ENCODE measurements at regions not wholly inside any gene's neighbourhood (a gene's known extent, or its start where the extent isn't known, plus 50 kb on each side); places are given as distances from the start of the nearest gene placed in this dataset.

- no peak for DNase-seq
These were observed 65.9 kb upstream of the ASTN2 start for GRCh38 chr9:117480729-117481128.

GRCh38 chr9:117480253-117480652, 65.4 kb upstream of the ASTN2 start:
- DNase-seq = no peak

- no peak for DNase-seq
These were observed 58.4 kb upstream of the ASTN2 start for GRCh38 chr9:117473293-117473692.

GRCh38 chr9:117470902-117471301, 56.0 kb upstream of the ASTN2 start:
- DNase-seq = no peak

- DNase-seq = no peak
These were observed 55.6 kb upstream of the ASTN2 start for GRCh38 chr9:117470455-117470854.

- DNase-seq = no peak
These were observed 51.3 kb upstream of the ASTN2 start for GRCh38 chr9:117466111-117466510.

GRCh38 chr9:117465706-117466105, 50.8 kb upstream of the ASTN2 start:
- DNase-seq = no peak

- DNase-seq = no peak
These were observed 50.2 kb upstream of the ASTN2 start for GRCh38 chr9:117464941-117465616.

Measured in NCI-H2081 treated with DMSO at 0.1 percent for 48 hours (cell line).